ENCODE measurements at regions not wholly inside any gene's neighbourhood (a gene's known extent, or its start where the extent isn't known, plus 50 kb on each side); places are given as distances from the start of the nearest gene placed in this dataset.

DNA sequence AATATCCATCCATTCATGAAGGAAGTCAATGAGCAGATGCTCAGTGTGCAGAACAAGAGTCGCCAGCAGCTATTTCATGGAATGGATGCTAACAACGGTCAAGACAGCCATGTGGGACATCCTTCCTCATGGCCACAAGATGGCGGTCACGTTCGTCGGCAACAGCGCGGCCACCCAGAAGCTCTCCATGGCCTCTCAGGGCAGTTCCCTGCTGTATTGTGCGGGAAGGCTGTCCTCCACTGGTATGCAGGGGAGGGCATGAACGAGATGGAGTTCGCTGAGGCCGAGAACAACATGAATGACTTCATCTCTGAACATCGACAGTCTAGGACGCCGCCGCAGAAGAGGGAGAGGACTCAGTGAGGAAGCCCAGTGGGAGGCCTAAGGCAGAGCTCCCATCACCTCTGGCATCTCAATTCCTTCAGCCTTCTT lies 208.3 kb downstream of the TJP1 start:
- in situ Hi-C loops (cut with HindIII; ENCODE audit: low pct_unique_long_range_greater_than_20kb, low sequenced_read_pairs): no loop called here
- DNase-seq (ENCODE audit: low read depth): no peak

DNA sequence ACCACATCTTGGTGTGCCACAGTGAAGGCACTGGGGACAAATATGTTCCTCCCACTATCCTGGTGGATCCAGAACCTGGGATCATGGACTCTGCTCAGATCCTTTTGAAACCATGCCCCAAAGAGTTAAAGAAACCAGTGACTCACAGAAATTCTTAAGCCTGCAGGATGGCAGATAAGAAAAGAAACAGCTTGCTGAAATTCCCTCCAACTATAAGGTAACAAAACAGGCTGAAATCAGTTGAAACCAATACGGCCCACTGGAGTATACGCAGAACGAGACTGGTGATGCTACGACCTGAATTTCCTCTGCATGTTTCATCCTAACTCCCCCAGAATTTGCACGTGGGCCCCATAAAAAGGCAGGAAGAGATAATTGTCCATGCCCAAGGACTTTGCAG lies 209.6 kb downstream of the TJP1 start:
- DNase-seq (ENCODE audit: low read depth): no peak
- in situ Hi-C loops (cut with HindIII; ENCODE audit: low pct_unique_long_range_greater_than_20kb, low sequenced_read_pairs): no loop called here

DNA sequence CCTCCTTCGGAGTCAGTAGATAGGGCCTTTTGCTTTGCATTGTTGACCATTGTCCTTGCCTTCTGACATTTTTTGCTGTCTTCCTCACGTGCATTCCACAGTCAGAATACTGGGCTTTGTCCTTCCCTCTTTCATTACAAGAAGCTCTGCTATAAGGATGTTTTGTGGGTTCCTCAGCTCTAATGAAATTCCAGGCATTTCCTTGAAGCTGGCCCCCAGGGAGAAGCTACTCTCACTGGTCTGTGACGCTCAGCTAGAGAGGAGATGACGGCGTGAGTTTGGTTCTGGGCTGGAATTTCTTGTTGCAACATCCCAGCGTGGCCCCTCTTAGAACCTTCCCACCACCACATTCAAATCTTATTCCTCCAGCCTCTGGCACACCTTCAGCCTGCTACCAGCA lies 210.2 kb downstream of the TJP1 start:
- in situ Hi-C loops (cut with HindIII; ENCODE audit: low pct_unique_long_range_greater_than_20kb, low sequenced_read_pairs): no loop called here
- DNase-seq (ENCODE audit: low read depth): no peak

DNA sequence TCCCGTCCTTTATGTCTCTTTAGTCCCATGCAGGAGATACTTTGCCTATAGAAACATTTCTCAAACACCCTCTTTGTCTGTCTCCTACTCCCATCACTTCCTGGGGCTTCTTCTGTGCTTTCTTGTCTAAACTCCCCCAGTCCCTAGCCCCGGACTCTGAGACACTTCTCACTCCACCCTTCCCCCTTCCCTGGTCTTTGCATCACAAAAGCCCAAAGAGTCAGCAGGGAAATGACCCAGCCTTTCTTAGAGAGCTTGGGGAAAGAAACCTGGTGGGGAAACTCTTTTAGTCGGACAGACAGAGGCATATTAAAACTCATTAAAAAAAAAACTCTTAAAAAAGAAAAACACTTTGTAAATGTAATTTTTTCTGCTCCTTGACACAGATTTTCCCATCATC lies 211.2 kb downstream of the TJP1 start:
- no peak for DNase-seq (ENCODE audit: low read depth)

DNA sequence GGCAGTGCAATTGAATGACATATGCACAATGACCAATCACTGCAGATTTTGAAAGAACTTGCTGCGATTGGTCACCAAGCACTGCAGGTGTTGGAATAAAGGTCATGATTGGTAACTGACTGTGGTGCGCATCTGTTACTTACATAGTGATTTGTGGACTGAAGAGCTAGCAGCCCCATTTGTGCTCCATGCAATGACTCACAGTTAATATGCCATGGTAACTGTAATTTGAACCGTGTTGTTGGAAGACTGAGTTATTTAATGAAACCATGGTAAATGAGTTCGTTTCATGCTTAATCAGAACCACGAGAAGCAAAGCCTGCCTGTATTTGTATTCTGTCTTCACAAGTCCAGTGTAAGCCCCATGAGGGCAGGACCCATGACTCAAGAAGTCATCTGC lies 220.5 kb downstream of the TJP1 start:
- DNase-seq (ENCODE audit: low read depth): no peak
- in situ Hi-C loops (cut with HindIII; ENCODE audit: low pct_unique_long_range_greater_than_20kb, low sequenced_read_pairs): no loop called here

More for the DNA sequence above, 211.2 kb downstream of the TJP1 start:
- in situ Hi-C loops (cut with HindIII; ENCODE audit: low pct_unique_long_range_greater_than_20kb, low sequenced_read_pairs): no loop called here

DNA sequence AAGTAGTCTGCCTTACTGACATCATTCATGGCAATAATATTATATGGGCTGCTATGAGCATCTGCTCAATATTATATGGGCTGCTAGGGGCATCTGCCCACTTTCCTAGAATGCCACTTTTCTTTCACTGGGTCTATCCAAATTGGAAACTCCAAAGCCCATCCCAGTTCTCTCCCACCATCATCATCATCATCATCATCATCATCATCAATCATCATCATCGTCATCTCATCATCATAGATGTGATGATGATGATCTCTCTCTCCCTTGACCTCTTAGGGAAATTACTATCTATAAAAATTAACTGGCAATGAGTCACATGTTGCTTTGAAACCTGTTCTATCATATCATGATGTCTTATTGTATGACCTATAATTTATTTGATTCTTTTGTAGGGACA lies 222.0 kb downstream of the TJP1 start:
- in situ Hi-C loops (cut with HindIII; ENCODE audit: low pct_unique_long_range_greater_than_20kb, low sequenced_read_pairs): no loop called here
- no peak for DNase-seq (ENCODE audit: low read depth)

DNA sequence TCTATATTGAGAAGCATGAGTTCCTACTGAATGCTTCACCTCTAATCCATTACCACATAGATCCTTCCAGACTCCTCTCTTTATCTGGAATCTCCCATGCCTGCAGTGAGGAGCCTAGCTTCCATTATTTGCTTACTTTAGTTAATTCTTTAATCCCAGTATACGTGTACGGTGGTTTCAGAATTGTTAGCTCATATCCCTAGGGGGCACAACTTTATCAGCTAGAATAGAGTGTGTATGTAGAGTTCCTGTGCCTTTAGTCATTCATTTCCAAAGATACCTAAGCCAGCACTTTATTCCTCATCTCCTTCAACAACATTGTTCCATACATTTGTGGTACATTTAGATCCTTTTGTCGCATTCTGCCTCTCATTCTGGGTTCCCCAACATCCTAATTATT lies 226.0 kb downstream of the TJP1 start:
- in situ Hi-C loops (cut with HindIII; ENCODE audit: low pct_unique_long_range_greater_than_20kb, low sequenced_read_pairs): no loop called here
- no peak for DNase-seq (ENCODE audit: low read depth)

DNA sequence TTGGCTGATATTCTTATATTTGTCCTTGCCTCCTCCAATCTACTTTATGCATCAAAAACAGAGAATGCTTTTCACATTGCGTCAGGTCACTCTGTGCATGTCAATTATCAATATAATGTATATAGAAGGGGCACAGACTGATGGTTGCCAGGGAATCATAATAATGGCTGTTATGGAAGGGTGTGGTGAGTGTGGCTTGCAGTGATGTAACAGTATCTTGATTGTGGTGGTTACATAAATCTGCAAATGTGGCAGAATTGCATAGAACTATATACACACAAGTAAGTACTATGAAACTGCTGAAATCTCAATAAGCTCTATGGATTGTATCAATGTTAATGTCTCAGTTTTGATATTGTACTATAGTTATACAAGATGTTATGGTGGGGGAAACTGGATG lies 228.6 kb downstream of the TJP1 start:
- in situ Hi-C loops (cut with HindIII; ENCODE audit: low pct_unique_long_range_greater_than_20kb, low sequenced_read_pairs): no loop called here
- no peak for DNase-seq (ENCODE audit: low read depth)

DNA sequence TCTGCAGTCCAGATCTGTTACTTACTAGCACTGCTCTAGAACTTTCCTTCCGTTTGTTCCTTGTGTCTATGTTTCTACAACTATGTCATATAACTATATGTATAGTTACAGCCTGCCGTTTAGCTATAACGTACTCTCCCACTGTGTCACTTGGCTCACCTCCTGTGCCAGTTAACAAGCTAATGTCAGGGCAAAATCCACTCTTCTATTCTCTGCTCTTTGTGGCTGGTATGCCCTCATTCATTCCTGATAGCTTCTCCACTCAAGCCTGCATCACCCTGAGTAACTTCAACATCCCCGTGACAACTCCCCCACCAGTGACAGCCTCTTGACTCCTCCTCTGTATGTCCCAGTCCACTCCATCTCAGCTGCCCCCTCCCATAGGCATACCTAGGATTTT lies 229.2 kb downstream of the TJP1 start:
- no peak for DNase-seq (ENCODE audit: low read depth)
- in situ Hi-C loops (cut with HindIII; ENCODE audit: low pct_unique_long_range_greater_than_20kb, low sequenced_read_pairs): no loop called here

DNA sequence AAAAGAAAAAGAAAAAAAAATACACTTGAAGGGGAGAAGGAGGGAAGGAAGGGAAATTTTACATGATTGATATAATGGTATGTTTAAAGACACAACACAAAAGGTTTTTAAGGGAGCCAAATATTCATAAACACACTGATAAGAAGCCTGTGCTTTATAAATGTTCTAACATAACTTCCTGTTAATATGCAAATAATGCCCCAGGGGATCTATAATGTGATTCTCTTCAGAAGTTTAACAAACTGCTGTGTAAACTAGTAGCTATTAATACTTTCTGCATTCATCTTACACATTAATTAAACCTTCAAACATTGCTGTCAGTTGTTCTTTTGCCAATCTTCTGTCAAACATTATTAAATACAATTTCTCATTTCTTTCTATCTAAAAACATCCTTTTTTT lies 231.6 kb downstream of the TJP1 start:
- in situ Hi-C loops (cut with HindIII; ENCODE audit: low pct_unique_long_range_greater_than_20kb, low sequenced_read_pairs): no loop called here
- no peak for DNase-seq (ENCODE audit: low read depth)

DNA sequence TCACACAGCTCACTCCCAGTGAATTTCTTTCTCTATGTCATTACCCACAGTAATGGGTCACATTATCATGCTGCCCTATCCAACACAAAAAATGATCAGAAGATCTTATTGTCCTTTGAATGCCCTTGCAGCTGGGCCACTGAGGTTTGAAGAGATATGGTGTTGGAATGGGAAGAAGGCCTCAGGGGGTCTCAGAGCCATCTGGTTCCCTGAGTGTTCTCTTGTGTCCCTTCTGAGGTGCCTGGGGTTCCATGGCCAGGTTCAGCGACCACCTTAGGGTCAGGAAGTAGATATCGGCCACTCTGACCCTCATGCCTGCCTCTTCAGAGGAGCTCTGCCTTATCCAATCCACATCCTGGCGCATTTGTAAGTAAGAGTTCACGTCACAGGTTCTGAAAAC lies 232.3 kb downstream of the TJP1 start:
- DNase-seq (ENCODE audit: low read depth): no peak
- in situ Hi-C loops (cut with HindIII; ENCODE audit: low pct_unique_long_range_greater_than_20kb, low sequenced_read_pairs): no loop called here

DNA sequence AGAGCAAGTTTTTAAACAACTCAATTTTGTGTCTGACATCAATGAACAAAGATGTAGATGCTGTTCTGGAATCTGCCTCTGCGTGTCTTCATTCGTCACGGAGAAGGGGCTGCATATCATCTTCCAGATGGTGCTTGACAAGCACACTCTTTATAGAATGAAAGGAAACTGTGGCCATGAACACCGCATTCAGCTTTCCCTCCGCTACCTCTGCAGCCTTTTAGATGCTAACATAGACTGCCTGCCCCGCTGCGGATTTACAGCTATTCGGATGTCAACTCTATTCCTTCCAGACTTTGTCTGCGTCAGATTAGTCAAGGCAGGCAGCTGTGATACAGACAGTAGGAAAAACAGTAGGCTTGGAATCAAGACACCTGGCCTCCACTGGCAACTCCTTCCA lies 232.9 kb downstream of the TJP1 start:
- in situ Hi-C loops (cut with HindIII; ENCODE audit: low pct_unique_long_range_greater_than_20kb, low sequenced_read_pairs): no loop called here
- DNase-seq (ENCODE audit: low read depth): no peak

DNA sequence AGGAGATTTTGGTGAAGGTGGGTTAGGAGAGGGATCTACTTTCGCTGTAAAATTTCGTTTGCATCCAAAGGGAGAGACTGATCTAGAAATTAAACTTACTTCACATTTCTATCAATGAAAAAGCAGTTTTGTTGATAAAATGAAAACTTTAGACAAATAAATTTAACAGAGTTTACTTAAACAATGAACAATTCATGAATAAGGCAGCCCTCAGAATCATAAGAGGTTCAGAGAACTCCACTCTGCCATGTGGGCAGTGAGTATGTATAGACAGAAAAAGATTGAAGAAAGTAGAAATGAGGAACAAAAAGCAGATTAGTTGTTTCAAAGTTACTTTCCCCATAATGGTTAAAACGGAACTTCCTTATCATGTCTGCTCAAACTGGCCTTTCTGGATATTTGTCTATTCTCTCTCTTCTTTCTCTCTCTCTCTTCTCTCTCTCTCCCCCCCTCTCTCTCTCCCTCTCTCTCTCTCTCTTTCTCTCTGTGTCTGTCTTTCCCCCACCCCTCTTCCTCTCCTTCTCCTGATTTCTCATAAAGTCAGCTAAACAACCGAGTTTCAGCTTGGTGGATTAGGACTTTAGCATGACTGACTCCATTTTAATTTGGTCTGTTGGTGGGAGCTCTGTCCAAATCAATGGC lies 248.9 kb downstream of the TJP1 start:
- in situ Hi-C loops (cut with HindIII; ENCODE audit: low pct_unique_long_range_greater_than_20kb, low sequenced_read_pairs): no loop called here
- DNase-seq (ENCODE audit: low read depth): no peak

DNA sequence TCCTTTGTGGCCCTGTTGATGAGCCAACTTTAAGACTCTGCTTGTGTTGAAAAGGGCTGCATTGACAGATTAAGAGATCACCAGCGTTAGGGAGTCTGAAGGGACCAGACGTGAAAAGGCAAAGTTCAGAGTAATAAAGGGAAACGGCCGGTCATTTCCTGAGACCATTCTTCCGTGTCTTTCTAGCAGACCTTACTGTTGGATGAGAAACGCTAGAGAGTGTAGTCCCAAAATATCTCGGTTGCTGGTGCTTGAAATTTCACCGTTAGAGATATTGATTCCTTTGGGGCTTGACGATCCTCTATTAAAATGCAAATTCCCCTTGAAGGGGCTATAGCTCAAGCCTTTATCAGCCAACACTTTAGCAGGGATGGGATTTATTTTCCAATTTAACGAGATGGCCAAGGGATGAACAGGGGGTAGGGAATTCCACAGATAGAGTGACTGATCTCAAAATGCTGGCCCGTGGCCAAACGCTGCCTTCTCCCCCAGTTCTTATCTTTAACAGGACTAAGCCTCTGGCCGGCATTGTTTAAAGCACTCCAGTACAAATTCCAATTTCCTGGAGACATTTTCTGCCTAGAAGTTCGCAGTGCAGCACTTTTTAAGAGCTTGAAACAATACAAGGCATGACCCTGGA lies 250.4 kb downstream of the TJP1 start:
- DNase-seq (ENCODE audit: low read depth): peak; percentile 2
- in situ Hi-C loops (cut with HindIII; ENCODE audit: low pct_unique_long_range_greater_than_20kb, low sequenced_read_pairs): no loop called here

DNA sequence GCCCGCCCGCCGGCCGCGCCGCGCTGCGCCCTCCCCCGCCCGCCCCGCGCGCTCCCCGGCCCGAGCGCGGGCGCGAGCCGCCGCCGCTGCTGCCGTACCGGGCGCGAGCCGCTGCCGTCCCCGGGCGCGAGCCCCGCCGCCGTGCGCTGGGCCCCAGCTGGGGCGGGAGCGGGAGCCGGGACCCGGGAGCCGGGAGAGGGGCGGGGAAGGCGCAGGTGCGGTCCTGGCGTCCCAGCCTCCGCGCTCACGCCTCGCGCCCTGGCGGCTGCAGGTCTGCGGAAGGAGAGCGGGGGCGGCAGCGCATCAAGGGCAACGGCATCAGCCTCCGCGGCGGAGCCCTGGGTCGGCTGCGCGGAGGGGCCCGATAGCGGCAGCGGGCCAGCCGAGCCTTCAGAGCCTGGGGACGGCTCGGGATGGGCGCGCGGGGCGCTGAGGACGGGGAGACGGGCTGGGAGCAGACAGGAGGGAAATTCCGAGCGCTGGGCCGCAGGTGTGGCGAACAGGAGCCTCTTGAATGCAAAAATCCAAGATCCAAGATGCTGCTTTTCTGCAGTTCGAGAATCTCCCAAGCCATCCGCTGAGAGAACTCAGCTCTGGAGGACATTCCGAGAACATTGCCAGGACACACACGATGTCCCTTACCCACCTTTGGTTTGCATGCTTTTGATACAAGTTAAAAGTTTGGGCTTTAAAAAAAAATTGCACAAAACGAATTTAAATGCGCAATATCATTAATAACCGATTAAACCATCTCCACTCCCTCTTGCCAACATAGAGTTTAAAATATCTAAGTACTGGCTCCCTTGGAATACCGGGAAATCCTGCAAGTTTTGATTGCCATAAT lies 251.1 kb downstream of the TJP1 start:
- DNase-seq (ENCODE audit: low read depth): peak; percentile 57
- in situ Hi-C loops (cut with HindIII; ENCODE audit: low pct_unique_long_range_greater_than_20kb, low sequenced_read_pairs): no loop called here

DNA sequence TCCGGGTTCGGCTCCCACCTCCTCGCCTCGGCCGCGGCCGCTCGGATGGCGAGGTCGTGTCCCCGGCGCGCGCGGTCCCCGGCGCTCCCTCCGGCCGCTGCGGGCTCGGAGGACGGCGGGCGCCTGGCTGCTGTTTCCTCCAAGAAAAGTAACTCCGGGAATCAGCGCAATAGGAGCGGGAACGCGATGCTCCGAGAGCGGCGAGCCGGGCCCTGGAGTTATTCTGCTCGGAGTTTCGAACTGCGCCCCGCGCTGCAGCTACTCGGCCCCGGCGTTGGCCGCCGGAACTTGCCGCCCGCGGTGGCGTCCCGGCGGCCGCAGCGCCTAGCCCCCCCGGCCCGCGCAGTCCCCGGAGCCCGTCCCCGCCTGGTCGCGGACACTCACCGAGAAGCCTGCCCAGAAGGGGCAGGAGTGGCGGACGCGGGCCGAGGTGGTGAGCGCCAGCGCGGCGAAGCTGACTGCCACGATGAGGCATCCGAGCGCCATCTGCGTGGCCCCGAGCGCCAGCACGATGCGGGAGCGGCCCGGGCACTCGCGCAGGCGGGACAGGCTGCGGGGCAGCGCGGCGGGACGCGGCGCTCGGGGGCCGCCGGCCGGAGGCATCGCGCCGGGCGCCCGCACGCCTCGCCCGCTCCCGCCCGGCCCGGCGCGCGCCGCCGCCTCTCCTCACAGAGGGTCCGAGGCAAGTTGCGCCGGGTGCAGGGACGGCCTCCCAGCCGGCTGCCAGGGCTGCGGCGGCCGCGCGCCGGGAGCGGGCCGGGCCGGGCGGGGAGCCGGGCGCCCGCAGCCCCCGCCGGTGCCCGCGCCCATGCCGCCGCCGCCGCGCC lies 251.9 kb downstream of the TJP1 start:
- in situ Hi-C loops (cut with HindIII; ENCODE audit: low pct_unique_long_range_greater_than_20kb, low sequenced_read_pairs): no loop called here
- DNase-seq (ENCODE audit: low read depth): peak; percentile 41

DNA sequence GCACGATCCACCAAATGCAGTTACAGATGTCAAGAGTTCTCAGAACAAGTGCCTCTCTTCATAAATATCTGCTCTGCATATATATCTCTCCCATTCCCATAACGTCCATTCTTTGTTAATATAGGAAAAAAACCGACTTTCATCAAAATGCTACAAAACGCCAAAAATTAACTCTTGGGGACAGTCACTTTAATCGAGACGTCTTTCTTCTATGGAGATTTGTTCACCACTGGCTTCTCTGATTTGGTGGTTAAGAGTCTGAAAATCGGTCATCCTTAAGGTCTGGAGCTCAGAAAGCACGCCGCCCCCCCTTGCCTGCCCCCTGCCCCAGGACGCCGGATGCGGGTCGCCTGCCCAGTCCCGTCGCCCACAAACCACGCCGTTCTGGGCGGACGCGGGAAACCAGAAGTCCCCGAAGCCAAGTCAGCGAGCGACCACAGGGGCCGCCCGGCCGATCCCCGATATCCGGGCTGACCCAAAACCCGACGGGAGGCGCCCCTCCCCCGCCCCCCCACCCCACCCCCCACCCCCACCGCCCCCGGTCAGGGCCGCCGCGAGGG lies 252.7 kb downstream of the TJP1 start:
- in situ Hi-C loops (cut with HindIII; ENCODE audit: low pct_unique_long_range_greater_than_20kb, low sequenced_read_pairs): no loop called here
- DNase-seq (ENCODE audit: low read depth): peak; percentile 12

DNA sequence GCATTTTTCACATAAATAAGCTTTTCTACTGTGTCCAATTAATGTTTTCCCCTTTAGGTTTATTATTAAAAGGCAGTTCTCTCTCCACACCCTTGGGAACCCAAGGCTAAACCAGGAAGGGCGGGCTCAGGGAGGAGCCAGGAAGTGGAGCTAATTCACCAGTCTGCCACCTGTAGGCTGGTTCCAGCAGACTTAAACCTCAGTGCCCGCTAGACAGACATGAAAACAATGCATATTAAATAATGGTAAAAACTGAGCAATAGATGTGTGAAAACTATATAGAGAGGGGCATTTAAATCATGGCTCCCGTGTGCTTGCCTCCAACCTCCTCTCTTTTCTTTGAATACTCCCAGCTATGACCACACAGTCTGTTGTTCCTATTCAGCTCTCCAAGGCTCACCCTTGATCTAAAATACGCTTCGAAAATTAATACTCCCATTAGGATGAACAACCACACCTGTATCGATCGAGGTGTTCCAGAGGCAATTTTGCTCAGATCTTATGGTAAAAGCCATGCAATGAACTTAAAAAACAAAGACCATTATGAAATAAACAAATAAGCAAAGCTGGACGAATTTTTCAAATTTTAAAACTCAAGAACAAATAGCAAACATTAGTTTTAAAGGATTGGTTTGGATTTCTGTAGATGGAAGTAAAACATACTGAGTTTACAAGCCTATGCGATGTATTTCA lies 253.3 kb downstream of the TJP1 start:
- in situ Hi-C loops (cut with HindIII; ENCODE audit: low pct_unique_long_range_greater_than_20kb, low sequenced_read_pairs): no loop called here
- DNase-seq (ENCODE audit: low read depth): peak; percentile 59

Data from Caki2 (cell line).